Activated gamma-delta T cell (primary cell): ENCODE measurements at regions not wholly inside any gene's neighbourhood (a gene's known extent, or its start where the extent isn't known, plus 50 kb on each side); places are given as distances from the start of the nearest gene placed in this dataset.

ENCODE experiments used
- DNase-seq: peaks from one replicate; lab custom pipeline; 2025; lab: John Stamatoyannopoulos, UW

- DNase-seq = no peak
Observed at GRCh38 chr14:101502761-101503392, 58.4 kb upstream of the DIO3 start.

- no peak for DNase-seq
Observed at GRCh38 chr14:101503431-101504095, 57.7 kb upstream of the DIO3 start.

GRCh38 chr14:101504096-101504948 lies 57.0 kb upstream of the DIO3 start:
- no peak for DNase-seq

- DNase-seq = no peak
Observed at GRCh38 chr14:101505236-101505970, 55.9 kb upstream of the DIO3 start.

GRCh38 chr14:101506211-101506925 lies 54.9 kb upstream of the DIO3 start:
- DNase-seq = no peak

GRCh38 chr14:101506926-101507835 lies 54.1 kb upstream of the DIO3 start:
- DNase-seq = no peak

- DNase-seq = no peak
Observed at GRCh38 chr14:101507836-101508150, 53.5 kb upstream of the DIO3 start.

GRCh38 chr14:101508196-101508947 lies 52.9 kb upstream of the DIO3 start:
- no peak for DNase-seq

- DNase-seq = no peak
Observed at GRCh38 chr14:101508948-101509729, 52.2 kb upstream of the DIO3 start.

GRCh38 chr14:101509730-101510371 lies 51.4 kb upstream of the DIO3 start:
- no peak for DNase-seq

- DNase-seq = no peak
Observed at GRCh38 chr14:101511199-101511598, 50.1 kb upstream of the DIO3 start.
